ENCODE measurements at regions not wholly inside any gene's neighbourhood (a gene's known extent, or its start where the extent isn't known, plus 50 kb on each side); places are given as distances from the start of the nearest gene placed in this dataset.

DNA sequence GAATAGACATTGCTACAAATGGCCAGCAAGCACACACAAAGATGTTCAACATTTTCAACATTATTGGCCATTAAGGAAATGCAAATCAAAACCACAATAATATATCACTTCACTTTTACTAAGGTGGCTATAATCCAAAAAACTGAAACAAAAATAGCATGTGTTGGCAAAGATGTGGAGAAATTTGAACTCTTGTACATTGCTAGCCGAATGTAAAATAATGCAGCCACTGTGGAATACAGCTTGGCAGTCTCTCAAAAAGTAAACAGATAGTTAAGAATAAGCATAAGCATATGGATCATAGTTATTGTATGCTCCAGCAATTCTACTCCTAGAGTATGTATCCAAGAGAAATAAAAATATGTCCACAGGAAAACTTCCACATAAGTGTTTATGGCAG, 192.5 kb downstream of the EN1 start:
- Mint-ChIP-seq H3K9me3 (ENCODE audit: low read depth) (peaks cover 2% of the 10 kb centered on the region), H3K27me3 (no peaks in the 10 kb centered on the region), H3K4me1 (no peaks in the 10 kb centered on the region), H3K27ac (no peak overlapping the region), H3K36me3 (no peaks in the 10 kb centered on the region), H3K4me3 (no peak overlapping the region)
- CTCF ChIA-PET, result no interaction called here
- DNase-seq, result no peak
- no peak for ATAC-seq

DNA sequence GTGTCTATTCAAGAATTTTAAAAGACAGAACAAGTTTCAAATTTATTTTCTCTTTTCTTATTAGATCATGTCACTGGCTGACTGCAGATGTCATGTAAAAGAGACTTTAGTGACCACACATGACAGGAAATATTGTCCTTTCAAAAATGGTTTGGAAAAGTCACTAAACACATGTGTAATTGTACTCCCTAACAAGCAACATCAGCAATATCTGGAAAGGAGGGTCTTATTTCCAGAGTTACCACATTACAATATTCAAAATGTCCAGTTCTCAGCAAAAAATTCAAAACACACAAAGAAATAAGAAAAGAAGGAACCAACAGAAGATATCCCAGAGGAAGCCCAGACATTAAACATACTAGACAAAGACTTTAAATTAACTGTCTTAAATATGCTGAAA, 197.1 kb downstream of the EN1 start:
- H3K9me3 Mint-ChIP-seq (ENCODE audit: low read depth), result peaks cover 2% of the 10 kb centered on the region
- no peaks in the 10 kb centered on the region for H3K4me1 Mint-ChIP-seq
- H3K27me3 Mint-ChIP-seq, result no peaks in the 10 kb centered on the region
- H3K27ac Mint-ChIP-seq, result no peak overlapping the region
- CTCF ChIA-PET, result no interaction called here
- no peaks in the 10 kb centered on the region for H3K36me3 Mint-ChIP-seq
- DNase-seq, result no peak
- no peak for ATAC-seq
- H3K4me3 Mint-ChIP-seq, result no peak overlapping the region

DNA sequence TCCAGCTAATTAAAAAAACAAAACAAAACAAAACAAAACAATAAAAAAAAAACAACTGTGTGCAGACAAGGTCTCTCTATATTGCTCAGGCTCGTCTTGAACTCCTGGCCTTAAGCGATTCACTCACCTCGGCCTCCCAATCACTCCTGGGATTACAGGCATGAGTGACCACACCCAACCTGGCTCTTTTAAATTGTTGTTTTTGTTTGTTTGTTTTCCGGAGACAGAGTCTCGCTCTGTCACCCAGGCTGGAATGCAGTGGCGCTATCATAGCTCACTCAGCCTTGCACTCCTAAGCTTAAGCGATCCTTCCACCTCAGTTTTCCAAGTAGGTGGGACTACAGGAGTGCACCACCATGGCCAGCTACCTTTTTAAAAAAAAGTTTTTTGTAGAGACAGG, 201.6 kb downstream of the EN1 start:
- H3K9me3 Mint-ChIP-seq (ENCODE audit: low read depth), result peaks cover 2% of the 10 kb centered on the region
- ATAC-seq (no peak), DNase-seq (no peak)
- CTCF ChIA-PET, result no interaction called here
- H3K27me3 Mint-ChIP-seq, result no peaks in the 10 kb centered on the region
- no peaks in the 10 kb centered on the region for H3K36me3 Mint-ChIP-seq
- no peak overlapping the region for H3K4me3 Mint-ChIP-seq
- no peak overlapping the region for H3K27ac Mint-ChIP-seq
- H3K4me1 Mint-ChIP-seq, result no peaks in the 10 kb centered on the region

DNA sequence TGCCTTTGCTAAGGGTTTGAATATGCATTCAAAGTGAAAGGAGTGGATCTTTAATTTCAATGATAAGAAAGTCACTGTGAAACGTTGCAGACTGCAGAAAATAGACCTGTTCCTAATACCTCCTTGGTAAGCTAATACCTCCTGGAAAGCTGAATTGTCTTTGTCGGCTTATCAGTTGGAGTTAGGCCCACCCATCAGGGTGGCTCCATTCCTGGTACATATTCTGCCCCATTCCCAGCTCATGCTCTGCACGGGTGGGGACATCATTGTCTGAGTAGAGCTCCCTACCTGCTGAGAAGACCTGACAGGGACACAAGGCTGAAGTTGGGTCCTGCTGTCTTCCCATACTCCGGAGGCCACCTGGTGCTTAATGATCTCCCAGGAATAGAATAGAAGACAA, 203.3 kb downstream of the EN1 start:
- CTCF ChIA-PET, result no interaction called here
- no peaks in the 10 kb centered on the region for H3K4me1 Mint-ChIP-seq
- ATAC-seq, result no peak
- no peak overlapping the region for H3K27ac Mint-ChIP-seq
- DNase-seq, result no peak
- H3K27me3 Mint-ChIP-seq, result no peaks in the 10 kb centered on the region
- no peaks in the 10 kb centered on the region for H3K9me3 Mint-ChIP-seq (ENCODE audit: low read depth)
- H3K36me3 Mint-ChIP-seq, result no peaks in the 10 kb centered on the region
- no peak overlapping the region for H3K4me3 Mint-ChIP-seq

DNA sequence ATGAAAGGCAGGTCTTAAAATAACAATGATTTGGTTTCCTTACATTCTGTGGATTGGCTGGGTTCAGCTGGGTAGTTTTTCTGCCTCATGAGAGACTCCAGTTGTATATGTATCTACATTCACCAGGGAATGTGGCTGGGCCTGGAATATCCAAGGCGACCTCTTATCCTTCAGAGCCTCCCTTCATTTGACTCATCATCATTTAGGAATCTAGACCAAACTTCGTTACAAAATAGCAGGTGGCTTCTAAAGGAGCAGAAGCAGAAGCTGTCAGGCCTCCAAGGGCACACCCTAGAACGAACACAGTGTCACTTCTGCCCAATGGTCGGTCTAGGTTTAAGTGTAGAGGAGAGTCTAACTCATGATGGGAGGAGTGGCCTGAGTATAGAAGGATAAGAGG, 204.2 kb downstream of the EN1 start:
- ATAC-seq, result no peak
- no peak for DNase-seq
- no peak overlapping the region for H3K27ac Mint-ChIP-seq
- CTCF ChIA-PET, result no interaction called here
- H3K36me3 Mint-ChIP-seq, result no peaks in the 10 kb centered on the region
- no peaks in the 10 kb centered on the region for H3K9me3 Mint-ChIP-seq (ENCODE audit: low read depth)
- no peaks in the 10 kb centered on the region for H3K4me1 Mint-ChIP-seq
- no peaks in the 10 kb centered on the region for H3K27me3 Mint-ChIP-seq
- H3K4me3 Mint-ChIP-seq, result no peak overlapping the region

DNA sequence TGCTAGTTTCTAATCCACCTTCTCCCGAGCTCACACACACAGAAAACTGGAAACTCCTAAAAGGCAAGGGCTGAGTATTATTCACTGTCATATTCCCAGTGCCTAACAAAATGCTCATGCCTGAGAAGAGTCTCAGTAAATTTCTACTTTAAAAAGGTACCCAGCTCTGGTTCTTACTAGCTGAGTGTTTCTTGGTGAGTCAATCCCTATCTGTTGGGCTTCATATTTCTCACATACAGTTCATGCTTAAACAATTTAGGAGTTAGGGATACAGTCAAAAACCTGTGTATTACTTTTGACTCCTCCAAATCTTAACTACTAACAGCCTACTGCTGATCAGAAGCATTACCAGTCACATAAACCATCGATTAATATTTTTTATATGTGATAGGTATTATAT, 204.9 kb downstream of the EN1 start:
- CTCF ChIA-PET, result no interaction called here
- ATAC-seq, result no peak
- H3K4me3 Mint-ChIP-seq, result no peak overlapping the region
- no peak for DNase-seq
- no peaks in the 10 kb centered on the region for H3K4me1 Mint-ChIP-seq
- no peak overlapping the region for H3K27ac Mint-ChIP-seq
- no peaks in the 10 kb centered on the region for H3K27me3 Mint-ChIP-seq
- no peaks in the 10 kb centered on the region for H3K36me3 Mint-ChIP-seq
- no peaks in the 10 kb centered on the region for H3K9me3 Mint-ChIP-seq (ENCODE audit: low read depth)

DNA sequence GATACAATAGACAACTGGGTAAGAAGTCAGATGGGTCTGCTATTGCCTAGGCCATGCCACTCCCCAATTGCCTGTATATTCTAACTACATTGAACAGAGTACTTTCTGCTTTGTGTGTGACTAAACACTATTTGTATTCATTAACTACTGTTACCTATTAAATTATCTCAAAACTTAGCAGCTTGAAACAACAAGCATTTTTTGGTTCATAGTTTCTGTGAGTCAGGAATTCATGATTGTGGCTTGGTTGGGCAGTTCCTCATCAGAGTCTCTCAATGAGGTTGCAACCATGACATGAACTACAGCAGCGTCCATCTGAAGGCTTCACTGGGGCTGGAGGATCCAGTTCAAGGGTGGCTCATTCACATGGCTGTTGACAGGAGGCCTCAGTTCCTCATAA, 205.7 kb downstream of the EN1 start:
- Mint-ChIP-seq H3K27ac (no peak overlapping the region), H3K27me3 (no peaks in the 10 kb centered on the region), H3K9me3 (ENCODE audit: low read depth) (no peaks in the 10 kb centered on the region), H3K4me3 (no peak overlapping the region), H3K4me1 (no peaks in the 10 kb centered on the region), H3K36me3 (no peaks in the 10 kb centered on the region)
- DNase-seq (no peak), ATAC-seq (no peak)
- CTCF ChIA-PET, result no interaction called here

DNA sequence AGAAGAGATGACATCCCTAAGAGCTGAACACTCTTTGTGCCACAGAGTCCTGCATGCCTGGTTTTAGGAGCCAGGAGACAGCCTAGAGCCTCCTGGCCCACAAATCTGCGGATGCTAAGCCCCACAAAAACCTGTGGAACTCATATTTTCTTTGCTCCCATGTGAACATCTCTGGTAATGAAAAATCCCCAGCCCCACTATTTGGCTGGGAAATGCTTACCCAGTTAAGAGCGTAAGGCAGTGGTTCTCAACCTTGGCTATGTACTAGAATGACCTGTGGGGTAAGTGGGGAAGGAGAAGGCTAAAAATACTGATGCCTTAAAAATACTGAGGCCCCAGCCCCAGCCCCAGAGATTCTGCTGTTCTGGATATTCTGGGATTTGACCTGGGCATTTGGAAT, 208.1 kb downstream of the EN1 start:
- no peaks in the 10 kb centered on the region for H3K27me3 Mint-ChIP-seq
- H3K27ac Mint-ChIP-seq, result no peak overlapping the region
- H3K9me3 Mint-ChIP-seq (ENCODE audit: low read depth), result no peaks in the 10 kb centered on the region
- no peak for ATAC-seq
- no peaks in the 10 kb centered on the region for H3K4me1 Mint-ChIP-seq
- no peak overlapping the region for H3K4me3 Mint-ChIP-seq
- CTCF ChIA-PET, result no interaction called here
- no peak for DNase-seq
- H3K36me3 Mint-ChIP-seq, result no peaks in the 10 kb centered on the region

DNA sequence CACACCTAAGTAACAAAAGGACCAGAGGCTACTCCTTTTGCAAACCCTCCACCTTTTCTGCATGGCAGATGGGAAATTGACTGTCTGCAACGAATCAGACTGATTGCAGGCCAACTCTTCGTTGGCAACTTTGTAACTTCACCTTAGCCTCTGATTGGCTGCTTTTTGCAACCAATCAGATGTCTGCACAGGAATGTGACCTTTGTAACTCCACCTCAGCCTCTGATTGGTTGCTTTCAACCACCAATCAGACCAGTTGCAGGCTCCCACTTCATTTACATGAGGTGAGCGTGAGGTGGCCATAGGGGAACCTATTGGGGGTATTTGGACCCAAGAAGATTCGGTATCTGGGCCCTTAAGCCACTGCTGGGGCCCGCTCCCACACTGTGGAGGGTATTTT, 209.0 kb downstream of the EN1 start:
- H3K36me3 Mint-ChIP-seq, result no peaks in the 10 kb centered on the region
- ATAC-seq, result no peak

DNA sequence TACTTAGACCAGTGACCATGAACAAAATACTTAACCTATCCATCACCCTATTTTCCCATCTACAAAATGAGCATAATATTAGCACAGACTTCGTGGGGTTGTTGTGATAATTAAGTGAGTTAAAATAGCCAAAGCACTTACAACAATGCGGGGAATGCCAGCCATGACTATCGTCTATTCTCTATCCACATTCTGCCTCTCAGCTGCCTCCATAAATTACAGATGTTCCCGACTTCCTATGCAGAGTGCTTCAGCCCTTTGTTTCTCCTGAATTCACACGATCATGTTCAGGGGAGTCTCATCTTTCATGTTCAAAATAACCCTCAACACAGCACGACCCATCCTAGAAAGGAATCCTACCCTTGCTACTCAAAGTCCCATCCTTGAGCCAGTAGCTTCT, 211.6 kb downstream of the EN1 start:
- Mint-ChIP-seq H3K9me3 (ENCODE audit: low read depth) (peaks cover 2% of the 10 kb centered on the region), H3K27me3 (no peaks in the 10 kb centered on the region), H3K36me3 (no peaks in the 10 kb centered on the region), H3K4me1 (no peaks in the 10 kb centered on the region), H3K27ac (no peak overlapping the region), H3K4me3 (no peak overlapping the region)
- CTCF ChIA-PET, result no interaction called here
- no peak for ATAC-seq
- no peak for DNase-seq

More for the DNA sequence above, 209.0 kb downstream of the EN1 start:
- Mint-ChIP-seq H3K27ac (no peak overlapping the region), H3K27me3 (no peaks in the 10 kb centered on the region), H3K4me1 (no peaks in the 10 kb centered on the region), H3K9me3 (ENCODE audit: low read depth) (no peaks in the 10 kb centered on the region), H3K4me3 (no peak overlapping the region)
- CTCF ChIA-PET, result no interaction called here
- no peak for DNase-seq

DNA sequence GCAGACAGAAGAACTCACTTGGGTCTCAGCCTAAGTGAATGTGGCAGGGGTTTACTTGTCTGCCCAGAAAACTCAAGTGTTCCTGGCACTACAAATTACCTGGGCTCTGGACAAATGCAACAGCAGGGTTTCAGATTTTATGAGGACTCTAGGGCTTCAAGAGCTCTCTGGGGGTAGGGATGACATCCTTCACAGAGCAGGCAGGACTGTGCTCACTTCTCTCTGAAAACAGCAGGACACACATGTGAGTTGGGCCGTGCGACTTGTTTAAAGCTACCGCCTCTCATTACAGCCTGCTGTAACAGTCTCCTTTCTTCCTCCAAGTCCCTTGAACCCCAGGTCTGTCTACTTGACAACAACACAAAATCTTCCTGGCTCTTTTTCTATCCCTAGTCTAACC, 212.6 kb downstream of the EN1 start:
- CTCF ChIA-PET, result no interaction called here
- peaks cover 2% of the 10 kb centered on the region for H3K9me3 Mint-ChIP-seq (ENCODE audit: low read depth)
- no peak for DNase-seq
- no peaks in the 10 kb centered on the region for H3K36me3 Mint-ChIP-seq
- H3K4me1 Mint-ChIP-seq, result no peaks in the 10 kb centered on the region
- ATAC-seq, result no peak
- no peaks in the 10 kb centered on the region for H3K27me3 Mint-ChIP-seq
- H3K4me3 Mint-ChIP-seq, result no peak overlapping the region
- H3K27ac Mint-ChIP-seq, result no peak overlapping the region

DNA sequence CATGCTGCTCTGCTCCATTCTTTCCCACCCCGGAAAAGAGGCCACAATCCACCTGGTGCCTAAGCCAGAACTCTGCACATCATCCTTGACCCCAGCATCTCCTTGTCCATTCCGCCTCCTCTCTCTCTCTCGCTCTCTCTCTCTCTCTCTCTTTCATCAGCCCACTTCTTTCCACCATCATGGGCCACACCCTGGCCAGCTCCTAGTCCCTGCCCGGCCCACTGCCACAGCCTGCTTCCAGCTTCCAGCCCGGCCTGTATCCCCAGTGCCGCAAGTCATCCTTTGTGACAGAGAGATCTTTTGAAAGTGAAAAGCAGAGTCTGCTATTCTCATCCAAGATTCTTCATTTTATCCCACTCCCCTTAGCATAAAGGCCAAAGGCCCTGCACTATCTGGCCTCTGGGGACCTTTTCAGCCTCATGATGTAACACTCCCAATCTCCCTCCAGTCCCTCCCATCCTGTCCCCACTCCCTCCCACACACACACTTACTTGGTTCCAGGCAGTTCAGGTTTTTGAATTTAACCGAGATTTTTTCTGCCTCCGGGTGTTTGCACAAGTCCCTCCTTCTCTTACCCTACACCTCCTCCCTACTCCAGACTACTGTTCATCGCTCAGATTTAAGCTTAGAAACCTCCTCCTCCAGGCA, 214.0 kb downstream of the EN1 start:
- no peak for ATAC-seq
- H3K27ac Mint-ChIP-seq, result no peak overlapping the region
- H3K9me3 Mint-ChIP-seq (ENCODE audit: low read depth), result peaks cover 2% of the 10 kb centered on the region
- no peak for DNase-seq
- H3K27me3 Mint-ChIP-seq, result no peaks in the 10 kb centered on the region
- no peaks in the 10 kb centered on the region for H3K36me3 Mint-ChIP-seq
- no peak overlapping the region for H3K4me3 Mint-ChIP-seq
- CTCF ChIA-PET, result no interaction called here
- H3K4me1 Mint-ChIP-seq, result no peaks in the 10 kb centered on the region

DNA sequence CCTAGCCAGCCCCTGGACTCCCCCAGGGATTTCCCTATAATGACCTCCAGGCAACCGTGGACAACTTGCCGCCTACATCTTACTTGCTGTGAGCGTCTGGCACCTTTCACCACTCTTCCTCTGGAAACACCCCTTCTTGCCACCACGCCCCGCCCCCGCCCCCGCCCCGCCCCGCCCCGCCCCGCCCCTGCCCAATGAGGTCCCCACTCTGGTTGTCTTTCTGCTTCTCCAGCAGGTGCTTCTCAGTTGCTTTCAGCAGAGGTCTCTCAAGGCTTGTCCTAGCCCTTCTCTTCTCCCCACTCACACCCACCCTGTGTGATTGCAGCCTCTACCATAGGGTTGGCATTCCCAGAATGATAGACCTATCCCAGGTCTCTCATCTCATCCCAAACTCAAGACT, 214.5 kb downstream of the EN1 start:
- peaks cover 2% of the 10 kb centered on the region for H3K9me3 Mint-ChIP-seq (ENCODE audit: low read depth)
- no peaks in the 10 kb centered on the region for H3K27me3 Mint-ChIP-seq
- no peak for DNase-seq
- no peaks in the 10 kb centered on the region for H3K36me3 Mint-ChIP-seq
- no peak for ATAC-seq
- CTCF ChIA-PET, result no interaction called here
- H3K4me1 Mint-ChIP-seq, result no peaks in the 10 kb centered on the region
- no peak overlapping the region for H3K27ac Mint-ChIP-seq
- H3K4me3 Mint-ChIP-seq, result no peak overlapping the region

DNA sequence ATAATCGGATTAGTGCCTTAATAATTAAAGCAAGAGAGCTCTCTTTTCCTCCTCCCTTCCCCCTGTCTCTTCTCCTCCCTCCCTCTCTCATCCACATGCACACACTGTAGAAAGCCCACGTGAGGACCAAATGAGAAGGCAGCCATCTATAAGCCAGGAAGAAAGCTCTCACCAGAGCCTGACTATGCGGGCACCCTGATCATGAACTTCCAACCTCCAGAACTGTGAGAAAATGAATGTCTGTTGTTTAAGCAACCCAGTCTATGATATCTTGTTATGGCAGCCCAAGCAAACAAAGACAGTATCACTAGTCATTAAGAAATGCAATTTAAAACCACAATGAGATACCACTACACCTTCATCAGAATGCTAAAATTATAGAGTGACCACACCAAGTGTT, 220.3 kb downstream of the EN1 start:
- no peaks in the 10 kb centered on the region for H3K27me3 Mint-ChIP-seq
- CTCF ChIA-PET, result no interaction called here
- ATAC-seq, result no peak

DNA sequence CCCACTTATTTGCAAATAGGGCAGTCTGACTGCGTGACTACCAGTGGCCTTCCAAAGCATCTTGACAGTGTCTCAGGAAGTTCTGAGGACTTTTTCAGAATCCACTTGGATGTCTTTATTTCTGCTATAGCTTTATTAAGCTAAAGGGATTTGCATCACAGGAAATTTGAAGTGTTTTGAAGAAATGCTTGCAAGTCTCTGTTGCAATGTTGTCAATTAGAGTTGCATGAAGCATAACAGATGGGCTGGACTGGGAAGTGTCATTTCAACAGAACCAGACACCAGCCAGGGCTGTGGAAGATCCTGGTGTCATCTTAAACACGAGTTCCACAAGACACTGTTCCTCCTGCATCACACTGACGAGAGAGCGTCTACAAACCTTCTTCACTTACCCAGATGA, 224.5 kb downstream of the EN1 start:
- Mint-ChIP-seq H3K4me1 (no peaks in the 10 kb centered on the region), H3K9me3 (ENCODE audit: low read depth) (no peaks in the 10 kb centered on the region), H3K4me3 (no peak overlapping the region), H3K36me3 (no peaks in the 10 kb centered on the region), H3K27ac (no peak overlapping the region), H3K27me3 (no peaks in the 10 kb centered on the region)
- no peak for DNase-seq
- no peak for ATAC-seq
- CTCF ChIA-PET, result no interaction called here

More for the DNA sequence above, 220.3 kb downstream of the EN1 start:
- Mint-ChIP-seq H3K4me1 (no peaks in the 10 kb centered on the region), H3K27ac (no peak overlapping the region), H3K36me3 (no peaks in the 10 kb centered on the region), H3K4me3 (no peak overlapping the region), H3K9me3 (ENCODE audit: low read depth) (peaks cover under 1% of the 10 kb centered on the region)
- no peak for DNase-seq
